Gastroesophageal sphincter (tissue), 4 donors: ENCODE measurements at regions not wholly inside any gene's neighbourhood (a gene's known extent, or its start where the extent isn't known, plus 50 kb on each side); places are given as distances from the start of the nearest gene placed in this dataset.

Experiments
- ATAC-seq: fragments of 150-250 bp; one replicate; pipeline ENCODE4 v1.9.1; 2016; ENCODE audit warnings: mild to moderate bottlenecking, moderate library complexity
- H3K27ac ChIP-seq, 4 donors: fragments of 200-600 bp; sonication (generic) in 3 of 4; 1 replicate in 3 of 4; 2 replicates in 1 of 4; pipeline ENCODE4 v1.5.1; 2016 to 2019
- H3K27me3 ChIP-seq: fragments of 200-600 bp; sonication (generic); one replicate; pipeline ENCODE4 v1.5.1; 2019
- H3K36me3 ChIP-seq, 2 donors: fragments of 200-600 bp; sonication (generic); one replicate each; pipeline ENCODE4 v1.5.1; 2019; ENCODE audit warnings: control low read depth in 1 of 2
- H3K4me1 ChIP-seq, 3 donors: fragments of 200-600 bp; sonication (generic); 1 replicate in 2 of 3; 2 replicates in 1 of 3; pipeline ENCODE4 v1.5.1; 2016 to 2019; ENCODE audit warnings: control low read depth in 2 of 3
- H3K4me3 ChIP-seq, 2 donors: fragments of 200-600 bp; sonication (generic); one replicate each; pipeline ENCODE4 v1.5.1; 2019; ENCODE audit warnings: mild to moderate bottlenecking in 1 of 2, moderate library complexity in 1 of 2
- H3K9me3 ChIP-seq, 3 donors: fragments of 200-600 bp; sonication (generic); one replicate each; pipeline ENCODE4 v1.5.1; 2017 to 2019; ENCODE audit warnings: control low read depth in 2 of 3
- CTCF ChIP-seq, 4 experiments: fragments of 200-600 bp in 2 of 4; fragments of 450-650 bp in 2 of 4; sonication (generic) in 1 of 4; IDR thresholded peaks; one replicate each; pipeline ENCODE4 v1.5.1; 2017 to 2019; ENCODE audit warnings: antibody characterized with exemption in 4 of 4, mild to moderate bottlenecking in 2 of 4, moderate library complexity in 2 of 4
- EP300 ChIP-seq: sonication (generic); formaldehyde crosslinking; IDR thresholded peaks from one replicate; pipeline ENCODE4 v1.6.1; 2017; ENCODE audit warnings: antibody characterized with exemption, mild to moderate bottlenecking
- POLR2A ChIP-seq, 2 donors: fragments of 450-650 bp; IDR thresholded peaks; one replicate each; pipeline ENCODE4 v1.6.1; 2017; ENCODE audit warnings: antibody characterized with exemption in 2 of 2, mild to moderate bottlenecking in 2 of 2, moderate library complexity in 1 of 2
- POLR2AphosphoS5 ChIP-seq: sonication (generic); formaldehyde crosslinking; IDR thresholded peaks from one replicate; pipeline ENCODE4 v1.6.1; 2017; ENCODE audit warnings: antibody characterized with exemption
- WGBS, 2 donors: methylation state at CpG; one replicate each; pipeline ENCODE4 v1.1.5; 2018; ENCODE audit warnings: low coverage in 1 of 2; 5-methylcytosine and 5-hydroxymethylcytosine counted together

GRCh38 chr3:59388555-59389270 lies 338.9 kb upstream of the CFAP20DC start:
- Histone ChIP-seq H3K36me3 (no peaks in the 10 kb centered on the region), H3K27ac (no peak overlapping the region), H3K4me3 (no peak overlapping the region), H3K27me3 (no peaks in the 10 kb centered on the region), H3K4me1 (no peaks in the 10 kb centered on the region), H3K9me3 (no peaks in the 10 kb centered on the region)
- ATAC-seq, result no peak
- no peak for TF ChIP-seq CTCF (IDR thresholded peaks at IDR 0.05)
- TF ChIP-seq EP300, result no peak
- TF ChIP-seq POLR2AphosphoS5, result no peak
- no peak for TF ChIP-seq POLR2A (IDR thresholded peaks at IDR 0.05)
- whole genome bisulfite sequencing, 2 donors, result 87 to 94% methylated on average over 2 to 3 of the region's 3 CpGs

- no peaks in the 10 kb centered on the region for H3K27me3 ChIP-seq
- no peaks in the 10 kb centered on the region for H3K9me3 ChIP-seq
- no peak for TF ChIP-seq POLR2A (IDR thresholded peaks at IDR 0.05)
- no peaks in the 10 kb centered on the region for H3K36me3 ChIP-seq
- H3K4me3 ChIP-seq, result no peak overlapping the region
- ATAC-seq, result no peak
- H3K4me1 ChIP-seq, result no peaks in the 10 kb centered on the region
- no peak overlapping the region for H3K27ac ChIP-seq
- WGBS, 2 donors, result 89 to 90% methylated on average over 5 of the region's 5 CpGs
Observed at GRCh38 chr3:59386165-59386564, 336.3 kb upstream of the CFAP20DC start.

GRCh38 chr3:59385547-59385946 lies 335.7 kb upstream of the CFAP20DC start:
- WGBS, 2 donors, result 73 to 74% methylated on average over 2 to 6 of the region's 7 CpGs
- H3K4me3 ChIP-seq, result no peak overlapping the region
- H3K9me3 ChIP-seq, result no peaks in the 10 kb centered on the region
- no peaks in the 10 kb centered on the region for H3K27me3 ChIP-seq
- ATAC-seq, result no peak
- H3K27ac ChIP-seq, result no peak overlapping the region
- H3K4me1 ChIP-seq, result no peaks in the 10 kb centered on the region
- TF ChIP-seq CTCF (IDR thresholded peaks at IDR 0.05) (no peak), EP300 (no peak), POLR2AphosphoS5 (no peak), POLR2A (IDR thresholded peaks at IDR 0.05) (no peak)
- no peaks in the 10 kb centered on the region for H3K36me3 ChIP-seq

GRCh38 chr3:59381282-59381681 lies 331.5 kb upstream of the CFAP20DC start:
- no peak for ATAC-seq
- Histone ChIP-seq H3K36me3 (no peaks in the 10 kb centered on the region), H3K4me3 (no peak overlapping the region), H3K4me1 (no peaks in the 10 kb centered on the region), H3K27me3 (no peaks in the 10 kb centered on the region), H3K9me3 (no peaks in the 10 kb centered on the region), H3K27ac (no peak overlapping the region)
- no peak for TF ChIP-seq CTCF (IDR thresholded peaks at IDR 0.05)
- no peak for TF ChIP-seq EP300
- no peak for TF ChIP-seq POLR2AphosphoS5
- TF ChIP-seq POLR2A (IDR thresholded peaks at IDR 0.05), result no peak
- 90 to 94% methylated on average over 2 of the region's 2 CpGs for WGBS, 2 donors

GRCh38 chr3:59380146-59380545 lies 330.3 kb upstream of the CFAP20DC start:
- TF ChIP-seq EP300 (no peak), POLR2AphosphoS5 (no peak), CTCF (IDR thresholded peaks at IDR 0.05) (no peak), POLR2A (IDR thresholded peaks at IDR 0.05) (no peak)
- no peaks in the 10 kb centered on the region for H3K27me3 ChIP-seq
- H3K27ac ChIP-seq, result no peak overlapping the region
- no peaks in the 10 kb centered on the region for H3K36me3 ChIP-seq
- no peaks in the 10 kb centered on the region for H3K9me3 ChIP-seq
- no peak for ATAC-seq
- H3K4me1 ChIP-seq, result no peaks in the 10 kb centered on the region
- H3K4me3 ChIP-seq, result no peak overlapping the region
